HepG2 (cell line): ENCODE measurements at regions not wholly inside any gene's neighbourhood (a gene's known extent, or its start where the extent isn't known, plus 50 kb on each side); places are given as distances from the start of the nearest gene placed in this dataset.

Experiments
- ATAC-seq: fragments of 200-7000 bp; cut with Tn5 transposase; 3 replicates; pipeline ENCODE4 v1.9.1; 2020; ENCODE audit warnings: mild to moderate bottlenecking, moderate library complexity
- BruUV-seq: library from RNA; stranded (reverse); fragments of 400-500 nt; replicated peaks from 2 replicates; lab custom pipeline; 2021; lab: Mats Ljungman, UMichigan
- CTCF ChIA-PET: fragments of 300-600 bp; formaldehyde crosslinking; extraction: SDS; loops from one replicate; lab custom pipeline; 2021; ENCODE audit warnings: low total read pairs, inconsistent platforms, low intra/inter-chr PET ratio; lab: Yijun Ruan, JAX
- POLR2A ChIA-PET: fragments of 350-600 bp; sonication (Branson Sonifier 250); formaldehyde crosslinking; loops from one replicate; lab custom pipeline; 2020; ENCODE audit warnings: antibody characterized with exemption, inconsistent platforms; lab: Yijun Ruan, JAX
- DNase-seq: peaks from one replicate; pipeline ENCODE4 v3.0.0-alpha.2; 2015; ENCODE audit warnings: low spot score
- FAIRE-seq: peaks from 3 replicates; lab custom pipeline; 2011; peaks lifted over from hg19 to GRCh38; lab: Jason Lieb, UNC
- H2AFZ ChIP-seq: one replicate; pipeline ENCODE4 v1.6.1; 2011; ENCODE audit warnings: low read length, inconsistent platforms
- H3K27ac ChIP-seq: fragments of 300-600 bp; 3 replicates; pipeline ENCODE4 v1.8.0; 2011; ENCODE audit warnings: mixed run types, mild to moderate bottlenecking, mixed read lengths, low read length, inconsistent platforms; ENCODE audit not compliant: insufficient read depth; ENCODE audit errors: extremely low read length
- H3K27me3 ChIP-seq, 2 experiments: fragments of 200-600 bp in 1 of 2; 2 replicates in 1 of 2; 3 replicates in 1 of 2; pipeline versions ENCODE4 v1.6.0 to v1.8.0; 2011; ENCODE audit warnings: low read length in 2 of 2, mild to moderate bottlenecking in 2 of 2, moderate library complexity in 2 of 2, inconsistent platforms in 1 of 2; ENCODE audit not compliant: insufficient read depth in 2 of 2, control insufficient read depth in 1 of 2
- H3K36me3 ChIP-seq, 2 experiments: fragments of 200-600 bp in 1 of 2; replicated peaks in 1 of 2; 2 replicates in 1 of 2; 3 replicates in 1 of 2; pipeline versions ENCODE4 v1.5.1 to v1.8.0; 2011; ENCODE audit warnings: low read length in 2 of 2, inconsistent platforms in 1 of 2; ENCODE audit not compliant: insufficient read depth in 2 of 2, control insufficient read depth in 1 of 2
- H3K4me1 ChIP-seq: 2 replicates; pipeline ENCODE4 v1.5.1; 2012; ENCODE audit warnings: low read length, inconsistent platforms; ENCODE audit not compliant: insufficient read depth
- H3K4me2 ChIP-seq: 2 replicates; pipeline ENCODE4 v1.6.0; 2011; ENCODE audit warnings: low read depth, low read length, inconsistent platforms
- H3K4me3 ChIP-seq, 3 experiments: fragments of 200-600 bp in 1 of 3; sonication (generic), shearing (Covaris generic) in 1 of 3; replicated peaks in 1 of 3; 2 replicates each; pipeline ENCODE4 v1.5.1; 2011 to 2016; ENCODE audit warnings: low read length in 3 of 3, inconsistent platforms in 2 of 3, low read depth in 2 of 3, mild to moderate bottlenecking in 2 of 3, control low read depth in 1 of 3, mixed read lengths in 1 of 3; ENCODE audit not compliant: insufficient read depth in 1 of 3
- H3K79me2 ChIP-seq: one replicate; pipeline ENCODE4 v1.6.1; 2011; ENCODE audit warnings: low read length, inconsistent platforms; ENCODE audit not compliant: insufficient read depth
- H3K9ac ChIP-seq: 2 replicates; pipeline ENCODE4 v1.6.0; 2011; ENCODE audit warnings: mild to moderate bottlenecking, low read depth, low read length, inconsistent platforms; ENCODE audit not compliant: insufficient read depth
- H3K9me3 ChIP-seq: 2 replicates; pipeline ENCODE4 v1.5.1; 2012; ENCODE audit warnings: mild to moderate bottlenecking, low read length
- H4K20me1 ChIP-seq: 2 replicates; pipeline ENCODE4 v1.6.0; 2011; ENCODE audit warnings: inconsistent platforms, mild to moderate bottlenecking, low read length, moderate library complexity; ENCODE audit not compliant: insufficient read depth
- GATAD1 ChIP-seq: IDR thresholded peaks from 2 replicates; pipeline ENCODE4 v1.6.1; 2016; ENCODE audit warnings: missing genetic modification reagents, missing compliant biosample characterization
- HDAC2 ChIP-seq: sonication (generic); formaldehyde crosslinking; IDR thresholded peaks from 2 replicates; pipeline ENCODE4 v1.4.0; 2020; ENCODE audit warnings: missing genetic modification reagents
- MXD4 ChIP-seq: IDR thresholded peaks from 2 replicates; pipeline ENCODE4 v1.6.1; 2016; ENCODE audit warnings: mild to moderate bottlenecking, missing biosample characterization, missing genetic modification reagents
- SOX6 ChIP-seq, 2 experiments: fragments of 450-650 bp in 1 of 2; sonication (generic) in 1 of 2; formaldehyde crosslinking in 1 of 2; IDR thresholded peaks; 2 replicates each; pipeline versions ENCODE4 v1.4.0 to v1.6.1; 2017 to 2020; ENCODE audit warnings: antibody characterized with exemption in 1 of 2, mild to moderate bottlenecking in 1 of 2, missing genetic modification reagents in 1 of 2
- TRAFD1 ChIP-seq: sonication (generic); formaldehyde crosslinking; IDR thresholded peaks from 2 replicates; pipeline ENCODE4 v1.5.1; 2020; ENCODE audit warnings: missing genetic modification reagents, mild to moderate bottlenecking, borderline replicate concordance
- WIZ ChIP-seq: sonication (generic); formaldehyde crosslinking; IDR thresholded peaks from 2 replicates; pipeline ENCODE4 v1.5.1; 2020; ENCODE audit warnings: mild to moderate bottlenecking, missing genetic modification reagents
- ZBTB43 ChIP-seq: sonication (generic); formaldehyde crosslinking; conservative IDR thresholded peaks from 2 replicates; pipeline ENCODE4 v1.4.0; 2020; ENCODE audit warnings: missing genetic modification reagents
- ZNF101 ChIP-seq: sonication (generic); formaldehyde crosslinking; IDR thresholded peaks from 2 replicates; pipeline ENCODE4 v1.4.0; 2020; ENCODE audit warnings: mild to moderate bottlenecking, low read depth, missing genetic modification reagents, borderline replicate concordance
- ZNF235 ChIP-seq: sonication (generic); formaldehyde crosslinking; IDR thresholded peaks from 2 replicates; pipeline ENCODE4 v1.8.1; 2023; ENCODE audit warnings: mild to moderate bottlenecking, missing genetic modification reagents, borderline replicate concordance
- ZNF30 ChIP-seq: sonication (generic); formaldehyde crosslinking; IDR thresholded peaks from 2 replicates; pipeline ENCODE4 v1.5.0; 2020; ENCODE audit warnings: mild to moderate bottlenecking, missing genetic modification reagents
- ZNF33B ChIP-seq: sonication (generic); formaldehyde crosslinking; IDR thresholded peaks from 2 replicates; pipeline ENCODE4 v1.5.1; 2020; ENCODE audit warnings: mild to moderate bottlenecking, missing genetic modification reagents
- ZNF382 ChIP-seq: sonication (generic); formaldehyde crosslinking; IDR thresholded peaks from 2 replicates; pipeline ENCODE4 v1.5.0; 2020; ENCODE audit warnings: missing genetic modification reagents, mild to moderate bottlenecking, borderline replicate concordance
- ZNF446 ChIP-seq: sonication (generic); formaldehyde crosslinking; IDR thresholded peaks from 2 replicates; pipeline ENCODE4 v1.5.0; 2020; ENCODE audit warnings: mild to moderate bottlenecking, missing genetic modification reagents
- ZNF678 ChIP-seq: sonication (generic); formaldehyde crosslinking; IDR thresholded peaks from 2 replicates; pipeline ENCODE4 v1.4.0; 2020; ENCODE audit warnings: mild to moderate bottlenecking, missing genetic modification reagents
- WGBS: methylation state at CpG from one replicate; pipeline ENCODE4 v1.1.6; 2017; ENCODE audit warnings: low lambda C conversion rate; 5-methylcytosine and 5-hydroxymethylcytosine counted together
- in situ Hi-C: cut with HindIII; loops from 2 replicates; pipeline ENCODE4 v1.10.0; 2017; ENCODE audit warnings: low pct_unique_long_range_greater_than_20kb; ENCODE audit not compliant: extremely low pct_ligation_motif_present
- intact Hi-C: fragments of 100-400 bp; cut with micrococcal nuclease; formaldehyde crosslinking; loops from one replicate; pipeline ENCODE4 v1.10.0; 2022; ENCODE audit not compliant: unreplicated experiment
- TF ChIP-seq, protein P1 (sequence below): sonication (generic); formaldehyde crosslinking; IDR thresholded peaks from 2 replicates; pipeline ENCODE4 v1.5.1; 2020; ENCODE audit warnings: mild to moderate bottlenecking, missing genetic modification reagents, borderline replicate concordance

DNA sequence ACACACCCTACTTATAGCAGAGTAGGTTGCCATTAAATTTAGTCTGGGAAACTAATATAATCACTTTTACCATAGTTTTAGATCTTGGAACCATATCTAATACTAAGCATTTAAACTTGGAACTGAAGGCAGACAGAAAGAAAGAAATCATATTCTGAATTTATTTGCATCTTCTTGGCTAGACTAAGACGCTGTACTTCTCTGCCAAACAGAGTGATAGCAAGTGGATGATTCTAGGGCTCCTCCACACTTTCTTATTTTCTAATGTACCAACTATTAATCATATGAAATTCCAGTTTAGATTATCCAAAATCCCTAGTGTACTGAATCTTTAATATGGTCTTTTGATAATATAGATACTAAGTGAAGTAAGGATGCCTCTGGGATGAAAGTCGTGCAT is 277.0 kb downstream of the CENPW start (continued):
- TF ChIP-seq, protein P1, sequence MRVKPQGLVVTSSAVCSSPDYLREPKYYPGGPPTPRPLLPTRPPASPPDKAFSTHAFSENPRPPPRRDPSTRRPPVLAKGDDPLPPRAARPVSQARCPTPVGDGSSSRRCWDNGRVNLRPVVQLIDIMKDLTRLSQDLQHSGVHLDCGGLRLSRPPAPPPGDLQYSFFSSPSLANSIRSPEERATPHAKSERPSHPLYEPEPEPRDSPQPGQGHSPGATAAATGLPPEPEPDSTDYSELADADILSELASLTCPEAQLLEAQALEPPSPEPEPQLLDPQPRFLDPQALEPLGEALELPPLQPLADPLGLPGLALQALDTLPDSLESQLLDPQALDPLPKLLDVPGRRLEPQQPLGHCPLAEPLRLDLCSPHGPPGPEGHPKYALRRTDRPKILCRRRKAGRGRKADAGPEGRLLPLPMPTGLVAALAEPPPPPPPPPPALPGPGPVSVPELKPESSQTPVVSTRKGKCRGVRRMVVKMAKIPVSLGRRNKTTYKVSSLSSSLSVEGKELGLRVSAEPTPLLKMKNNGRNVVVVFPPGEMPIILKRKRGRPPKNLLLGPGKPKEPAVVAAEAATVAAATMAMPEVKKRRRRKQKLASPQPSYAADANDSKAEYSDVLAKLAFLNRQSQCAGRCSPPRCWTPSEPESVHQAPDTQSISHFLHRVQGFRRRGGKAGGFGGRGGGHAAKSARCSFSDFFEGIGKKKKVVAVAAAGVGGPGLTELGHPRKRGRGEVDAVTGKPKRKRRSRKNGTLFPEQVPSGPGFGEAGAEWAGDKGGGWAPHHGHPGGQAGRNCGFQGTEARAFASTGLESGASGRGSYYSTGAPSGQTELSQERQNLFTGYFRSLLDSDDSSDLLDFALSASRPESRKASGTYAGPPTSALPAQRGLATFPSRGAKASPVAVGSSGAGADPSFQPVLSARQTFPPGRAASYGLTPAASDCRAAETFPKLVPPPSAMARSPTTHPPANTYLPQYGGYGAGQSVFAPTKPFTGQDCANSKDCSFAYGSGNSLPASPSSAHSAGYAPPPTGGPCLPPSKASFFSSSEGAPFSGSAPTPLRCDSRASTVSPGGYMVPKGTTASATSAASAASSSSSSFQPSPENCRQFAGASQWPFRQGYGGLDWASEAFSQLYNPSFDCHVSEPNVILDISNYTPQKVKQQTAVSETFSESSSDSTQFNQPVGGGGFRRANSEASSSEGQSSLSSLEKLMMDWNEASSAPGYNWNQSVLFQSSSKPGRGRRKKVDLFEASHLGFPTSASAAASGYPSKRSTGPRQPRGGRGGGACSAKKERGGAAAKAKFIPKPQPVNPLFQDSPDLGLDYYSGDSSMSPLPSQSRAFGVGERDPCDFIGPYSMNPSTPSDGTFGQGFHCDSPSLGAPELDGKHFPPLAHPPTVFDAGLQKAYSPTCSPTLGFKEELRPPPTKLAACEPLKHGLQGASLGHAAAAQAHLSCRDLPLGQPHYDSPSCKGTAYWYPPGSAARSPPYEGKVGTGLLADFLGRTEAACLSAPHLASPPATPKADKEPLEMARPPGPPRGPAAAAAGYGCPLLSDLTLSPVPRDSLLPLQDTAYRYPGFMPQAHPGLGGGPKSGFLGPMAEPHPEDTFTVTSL (CRISPR knock-in tag) = no peak
- TF ChIP-seq ZNF678 (CRISPR knock-in tag) (no peak), HDAC2 (CRISPR knock-in tag) (no peak), ZNF446 (CRISPR knock-in tag) (no peak), WIZ (CRISPR knock-in tag) (no peak)

DNA sequence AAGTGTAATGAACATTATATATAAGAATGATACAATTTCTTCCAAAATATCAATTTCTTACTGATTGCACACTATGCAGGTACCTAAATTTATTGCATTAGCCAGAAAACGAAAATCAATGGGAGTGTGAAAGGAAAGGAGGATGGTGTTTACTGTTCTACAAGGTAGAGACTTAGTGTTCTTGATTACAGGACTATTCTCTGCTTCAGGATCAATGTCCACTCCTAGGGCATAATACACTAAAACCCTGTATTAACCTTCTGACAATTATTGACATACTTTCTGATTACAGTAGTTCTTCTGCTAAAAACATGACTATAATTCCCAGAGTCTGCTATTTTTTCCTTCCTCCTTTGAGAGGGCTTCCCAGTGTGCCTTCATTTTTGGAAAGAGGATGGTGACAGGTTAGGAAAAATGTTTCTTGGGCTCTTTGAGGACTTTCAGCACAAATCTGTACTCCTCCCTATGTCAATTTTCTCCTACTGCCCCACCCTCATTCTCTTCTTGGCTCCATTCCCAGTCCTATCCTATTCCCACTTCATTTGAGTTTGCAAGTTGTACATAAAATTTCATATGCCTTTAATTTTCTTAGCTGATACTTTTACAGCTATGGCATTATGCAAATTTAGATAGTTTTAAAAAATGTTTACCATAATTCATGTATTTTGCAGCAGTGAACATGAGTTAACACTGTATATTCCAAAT is 278.9 kb downstream of the CENPW start:
- 0% methylated on average over 1 of the region's 1 CpG for WGBS
- ChIA-PET POLR2A (no interaction called here), CTCF (no interaction called here)
- H3K9ac ChIP-seq = no peak overlapping the region
- no peaks in the 10 kb centered on the region for H3K27me3 ChIP-seq
- no peak for DNase-seq
- ATAC-seq = no peak
- FAIRE-seq = no peak
- intact Hi-C loops (no loop called here), in situ Hi-C loops (no loop called here)
- no peaks in the 10 kb centered on the region for H3K36me3 ChIP-seq
- H3K79me2 ChIP-seq = no peaks in the 10 kb centered on the region
- H3K4me1 ChIP-seq = no peaks in the 10 kb centered on the region
- H3K4me2 ChIP-seq = no peak overlapping the region
- BruUV-seq = no TSS peak
- H3K4me3 ChIP-seq = no peak overlapping the region
- no peaks in the 10 kb centered on the region for H3K9me3 ChIP-seq
- no peak overlapping the region for H2AFZ ChIP-seq
- no peak overlapping the region for H3K27ac ChIP-seq
- H4K20me1 ChIP-seq = no peaks in the 10 kb centered on the region
- TF ChIP-seq TRAFD1 (CRISPR knock-in tag) (no peak), GATAD1 (CRISPR knock-in tag) (no peak), ZNF30 (CRISPR knock-in tag) (no peak), ZNF235 (CRISPR knock-in tag) (no peak), ZBTB43 (CRISPR knock-in tag) (no peak), ZNF101 (CRISPR knock-in tag) (no peak), SOX6 (IDR thresholded peaks at IDR 0.05) (no peak), SOX6 (CRISPR knock-in tag; IDR thresholded peaks at IDR 0.05) (no peak), ZNF382 (CRISPR knock-in tag) (no peak), MXD4 (no peak), ZNF33B (CRISPR knock-in tag) (no peak)
